Kidney (tissue), 10 donors: ENCODE measurements at regions not wholly inside any gene's neighbourhood (a gene's known extent, or its start where the extent isn't known, plus 50 kb on each side); places are given as distances from the start of the nearest gene placed in this dataset.
A peak's percentile ranks its signal among the peaks of the same experiment; 100 is the strongest.
"Not testable (repeated sequence)": the region's sequence is repeated elsewhere in the genome, so short reads cannot be mapped to it uniquely, and the experiment has no call there.

Experiments
- DNase-seq, 5 donors: peaks; one replicate each; pipeline ENCODE4 v3.0.0-alpha.2; 2013 to 2020
- FAIRE-seq: peaks from 2 replicates; lab custom pipeline; 2012; peaks lifted over from hg19 to GRCh38; lab: Jason Lieb, UNC
- H3K27ac ChIP-seq, 2 donors: one replicate each; pipeline ENCODE4 v1.7.0; 2013; ENCODE audit warnings: low read depth in 2 of 2, low read length in 2 of 2, inconsistent platforms in 1 of 2
- H3K27me3 ChIP-seq: one replicate; pipeline ENCODE4 v1.7.1; 2013; ENCODE audit warnings: low read length, inconsistent platforms; ENCODE audit not compliant: control insufficient read depth, insufficient read depth
- H3K36me3 ChIP-seq, 3 donors: one replicate each; pipeline versions ENCODE4 v1.7.0 to v1.7.1; 2013; ENCODE audit warnings: low read length in 3 of 3, control low read depth in 1 of 3, inconsistent platforms in 1 of 3; ENCODE audit not compliant: insufficient read depth in 3 of 3, control insufficient read depth in 2 of 3
- H3K4me1 ChIP-seq, 3 donors: one replicate each; pipeline versions ENCODE4 v1.7.0 to v1.7.1; 2013; ENCODE audit warnings: low read length in 3 of 3, inconsistent platforms in 1 of 3, low read depth in 1 of 3; ENCODE audit not compliant: control insufficient read depth in 2 of 3, insufficient read depth in 2 of 3
- H3K4me3 ChIP-seq, 3 donors: one replicate each; pipeline versions ENCODE4 v1.7.0 to v1.8.1; 2013; ENCODE audit warnings: low read length in 3 of 3, control low read depth in 1 of 3, inconsistent platforms in 1 of 3
- H3K9ac ChIP-seq, 3 donors: one replicate each; pipeline versions ENCODE4 v1.7.0 to v1.7.1; 2013; ENCODE audit warnings: low read length in 3 of 3, control low read depth in 1 of 3, inconsistent platforms in 1 of 3
- H3K9me3 ChIP-seq, 3 donors: one replicate each; pipeline versions ENCODE4 v1.7.0 to v1.7.1; 2013; ENCODE audit warnings: low read length in 3 of 3, control low read depth in 1 of 3, inconsistent platforms in 1 of 3; ENCODE audit not compliant: control insufficient read depth in 2 of 3, insufficient read depth in 1 of 3
- intact Hi-C: fragments of 100-400 bp; cut with DNase I; formaldehyde crosslinking; loops from one replicate; pipeline ENCODE4 v1.11.1; 2022
- donor health status: control.
- donor health status: control.
- donor health status: DM: yes; HTN: yes; CAD: no.
- donor health status: Normal renal cell carcinoma (clear cell type).

GRCh38 chr21:13196111-13196510, 413.5 kb upstream of the POTED start:
- intact Hi-C loops, H3K36me3 ChIP-seq, H3K9me3 ChIP-seq, H3K4me3 ChIP-seq, FAIRE-seq, H3K4me1 ChIP-seq, H3K9ac ChIP-seq, H3K27me3 ChIP-seq, H3K27ac ChIP-seq: not testable (repeated sequence)
- peak in 1 of 5 donors; percentile 22 for DNase-seq

- H3K36me3 ChIP-seq: not testable (repeated sequence)
Observed at GRCh38 chr21:13205380-13205779, 404.2 kb upstream of the POTED start.

More at GRCh38 chr21:13205380-13205779, 404.2 kb upstream of the POTED start:
- H3K27ac ChIP-seq, intact Hi-C loops, DNase-seq, H3K27me3 ChIP-seq, FAIRE-seq, H3K4me1 ChIP-seq, H3K9me3 ChIP-seq, H3K4me3 ChIP-seq, H3K9ac ChIP-seq: not testable (repeated sequence)
